ENCODE measurements at regions not wholly inside any gene's neighbourhood (a gene's known extent, or its start where the extent isn't known, plus 50 kb on each side); places are given as distances from the start of the nearest gene placed in this dataset.

DNA sequence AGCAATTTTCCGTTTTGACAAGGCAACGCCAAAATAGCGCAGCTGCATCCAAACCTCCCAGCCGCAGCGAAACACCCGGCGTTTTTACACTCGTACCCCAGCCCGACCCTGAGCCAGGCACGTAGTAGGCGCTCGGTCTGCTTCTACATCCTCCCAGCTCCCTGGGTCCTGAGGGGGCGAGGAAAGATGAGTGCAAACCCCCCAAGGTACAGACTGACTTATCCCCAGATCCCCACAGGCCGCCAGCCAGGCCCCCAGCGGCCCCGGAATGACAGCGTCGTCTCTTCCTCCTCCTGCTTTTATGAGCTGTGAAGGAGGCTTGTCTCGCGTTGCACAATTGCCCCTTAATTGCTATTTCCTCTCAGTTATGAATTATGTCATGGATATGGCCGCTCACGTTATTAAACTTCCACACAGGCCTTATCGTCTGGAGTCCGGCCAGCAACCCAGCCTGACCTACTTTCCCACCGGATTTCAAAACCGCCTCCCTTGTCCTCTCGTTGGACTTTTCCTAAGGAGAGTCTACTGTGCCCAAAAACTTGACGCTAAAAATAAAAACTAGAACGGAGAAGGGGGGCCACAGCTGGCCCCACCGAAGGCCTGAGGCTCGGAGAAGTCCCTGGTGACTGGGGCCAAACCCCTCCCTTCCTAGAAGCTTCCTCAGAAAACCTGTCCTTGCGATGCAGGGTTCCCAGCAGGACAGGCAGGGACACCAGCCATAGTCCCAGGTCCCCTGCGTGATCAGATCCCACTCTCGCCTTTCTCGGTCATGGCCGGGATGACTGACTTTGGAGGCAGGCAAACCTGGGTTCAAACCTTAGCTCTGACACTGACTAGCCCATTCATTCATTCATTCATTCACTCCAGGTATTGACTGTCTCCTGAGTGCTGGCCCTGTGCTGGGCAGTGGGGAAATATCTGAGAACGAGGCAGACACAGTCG, 130.9 kb upstream of the PTPN1 start:
- no peaks in the 10 kb centered on the region for H3K9me3 ChIP-seq (ENCODE audit: control insufficient read depth, low read length)
- H3K27ac ChIP-seq (ENCODE audit: low read depth, low read length, severe bottlenecking): no peak overlapping the region
- H3K4me1 ChIP-seq (ENCODE audit: control insufficient read depth, insufficient read depth, low read length, poor library complexity, severe bottlenecking): no peaks in the 10 kb centered on the region
- H3K36me3 ChIP-seq (ENCODE audit: control insufficient read depth, insufficient read depth, low read length): no peaks in the 10 kb centered on the region
- 91 to 93% methylated on average over 35 to 36 of the region's 38 CpGs for WGBS, 2 experiments (ENCODE audit: insufficient coverage in 2 of 2)
- no peak overlapping the region for H3K4me3 ChIP-seq (ENCODE audit: extremely low read depth, insufficient read depth, low read length, poor library complexity, severe bottlenecking)

DNA sequence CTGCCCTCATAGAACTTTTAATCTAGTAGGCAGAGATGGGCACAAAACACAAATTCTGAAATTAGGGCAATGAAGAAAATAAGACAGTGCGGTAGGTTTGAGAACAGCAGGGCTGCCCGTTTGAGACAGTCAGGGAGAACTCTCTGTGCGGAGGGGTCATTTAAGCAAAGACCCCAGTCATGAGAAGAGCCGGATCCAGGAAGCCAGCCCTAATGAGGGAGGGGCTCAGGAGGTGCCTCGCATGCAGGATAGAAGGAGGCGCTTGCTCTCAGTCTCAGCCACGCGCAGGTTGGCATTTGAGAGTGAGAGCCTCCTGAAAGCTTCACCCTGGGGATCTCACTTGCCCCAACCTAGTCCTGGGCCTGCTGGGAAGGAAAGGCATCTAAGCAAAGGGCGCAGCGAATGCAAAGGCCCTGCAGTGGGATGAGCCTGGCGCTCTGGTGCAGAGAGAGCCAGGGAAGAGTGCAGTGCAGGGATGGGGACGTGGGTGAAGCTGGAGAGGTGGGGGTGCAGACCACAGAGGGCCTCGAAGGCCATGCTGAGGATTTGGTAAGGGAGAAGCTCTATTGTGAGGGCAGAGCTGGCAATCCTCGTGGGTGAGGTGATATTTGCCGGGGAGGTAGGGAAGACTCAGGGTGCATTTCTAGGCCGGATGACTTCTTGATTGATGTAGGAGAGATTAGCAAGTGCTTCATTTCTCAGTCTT, 130.0 kb upstream of the PTPN1 start:
- 89 to 90% methylated on average over 13 of the region's 16 CpGs for WGBS, 2 experiments (ENCODE audit: insufficient coverage in 2 of 2)
- H3K4me1 ChIP-seq (ENCODE audit: control insufficient read depth, insufficient read depth, low read length, poor library complexity, severe bottlenecking): no peaks in the 10 kb centered on the region

DNA sequence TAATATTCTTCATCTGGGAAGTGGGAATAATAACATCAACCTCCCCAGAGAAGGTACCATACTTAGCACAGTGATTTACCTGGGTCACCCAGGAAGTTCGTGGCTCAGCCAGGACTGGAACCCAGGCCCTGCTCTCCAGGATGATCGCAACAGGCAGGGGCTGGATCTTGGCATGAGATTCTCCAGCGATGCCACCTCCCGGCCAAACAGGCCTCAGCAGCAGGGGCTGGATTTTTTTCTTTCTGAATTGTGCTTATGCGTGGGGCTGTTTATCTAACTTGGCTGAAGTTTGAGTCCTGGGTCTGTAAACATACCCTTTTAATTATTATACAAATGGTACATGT, 129.5 kb upstream of the PTPN1 start:
- H3K9me3 ChIP-seq (ENCODE audit: control insufficient read depth, low read length): no peaks in the 10 kb centered on the region
- no peak overlapping the region for H3K4me3 ChIP-seq (ENCODE audit: extremely low read depth, insufficient read depth, low read length, poor library complexity, severe bottlenecking)
- H3K36me3 ChIP-seq (ENCODE audit: control insufficient read depth, insufficient read depth, low read length): no peaks in the 10 kb centered on the region
- 71 to 74% methylated on average over 2 to 4 of the region's 5 CpGs for WGBS, 2 experiments (ENCODE audit: insufficient coverage in 2 of 2)
- H3K27ac ChIP-seq (ENCODE audit: low read depth, low read length, severe bottlenecking): no peak overlapping the region
- H3K4me1 ChIP-seq (ENCODE audit: control insufficient read depth, insufficient read depth, low read length, poor library complexity, severe bottlenecking): no peaks in the 10 kb centered on the region

More for the DNA sequence above, 130.0 kb upstream of the PTPN1 start:
- no peak overlapping the region for H3K27ac ChIP-seq (ENCODE audit: low read depth, low read length, severe bottlenecking)
- no peaks in the 10 kb centered on the region for H3K9me3 ChIP-seq (ENCODE audit: control insufficient read depth, low read length)
- no peak overlapping the region for H3K4me3 ChIP-seq (ENCODE audit: extremely low read depth, insufficient read depth, low read length, poor library complexity, severe bottlenecking)
- no peaks in the 10 kb centered on the region for H3K36me3 ChIP-seq (ENCODE audit: control insufficient read depth, insufficient read depth, low read length)

DNA sequence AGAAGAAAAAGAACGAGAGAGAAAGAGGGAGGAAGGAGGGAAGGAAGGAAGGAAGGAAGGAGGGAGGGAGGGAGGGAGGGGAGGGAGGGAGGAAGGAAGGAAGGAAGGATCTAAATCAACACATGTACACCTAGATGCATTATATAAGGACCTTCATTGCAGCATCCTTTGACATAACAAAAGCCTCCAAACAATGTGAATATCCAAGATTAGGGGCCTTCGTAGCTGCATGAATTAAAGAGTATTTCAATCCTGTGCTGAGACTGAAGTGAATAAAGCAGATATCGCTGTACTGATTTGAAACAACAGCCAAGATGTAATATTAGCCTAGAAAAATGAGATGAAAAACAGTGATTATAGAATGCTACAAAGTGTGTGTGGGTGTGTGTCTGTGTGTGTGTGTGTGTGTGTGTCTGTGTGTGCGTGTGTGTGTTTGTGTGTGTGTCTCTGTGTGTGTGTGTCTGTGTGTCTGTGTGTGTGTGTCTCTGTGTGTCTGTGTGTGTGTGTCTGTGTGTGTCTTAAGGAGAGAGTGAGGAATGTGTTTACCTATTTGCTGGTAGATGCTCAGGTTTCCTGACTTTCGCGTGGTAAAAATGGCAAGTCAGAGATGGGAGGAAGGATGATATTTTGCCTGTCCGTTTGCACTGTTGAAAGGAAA, 129.0 kb upstream of the PTPN1 start:
- 83 to 91% methylated on average over 5 of the region's 7 CpGs for WGBS, 2 experiments (ENCODE audit: insufficient coverage in 2 of 2)
- Histone ChIP-seq H3K4me3 (ENCODE audit: extremely low read depth, insufficient read depth, low read length, poor library complexity, severe bottlenecking) (no peak overlapping the region), H3K36me3 (ENCODE audit: control insufficient read depth, insufficient read depth, low read length) (no peaks in the 10 kb centered on the region), H3K4me1 (ENCODE audit: control insufficient read depth, insufficient read depth, low read length, poor library complexity, severe bottlenecking) (peaks cover 2% of the 10 kb centered on the region), H3K9me3 (ENCODE audit: control insufficient read depth, low read length) (no peaks in the 10 kb centered on the region), H3K27ac (ENCODE audit: low read depth, low read length, severe bottlenecking) (no peak overlapping the region)

DNA sequence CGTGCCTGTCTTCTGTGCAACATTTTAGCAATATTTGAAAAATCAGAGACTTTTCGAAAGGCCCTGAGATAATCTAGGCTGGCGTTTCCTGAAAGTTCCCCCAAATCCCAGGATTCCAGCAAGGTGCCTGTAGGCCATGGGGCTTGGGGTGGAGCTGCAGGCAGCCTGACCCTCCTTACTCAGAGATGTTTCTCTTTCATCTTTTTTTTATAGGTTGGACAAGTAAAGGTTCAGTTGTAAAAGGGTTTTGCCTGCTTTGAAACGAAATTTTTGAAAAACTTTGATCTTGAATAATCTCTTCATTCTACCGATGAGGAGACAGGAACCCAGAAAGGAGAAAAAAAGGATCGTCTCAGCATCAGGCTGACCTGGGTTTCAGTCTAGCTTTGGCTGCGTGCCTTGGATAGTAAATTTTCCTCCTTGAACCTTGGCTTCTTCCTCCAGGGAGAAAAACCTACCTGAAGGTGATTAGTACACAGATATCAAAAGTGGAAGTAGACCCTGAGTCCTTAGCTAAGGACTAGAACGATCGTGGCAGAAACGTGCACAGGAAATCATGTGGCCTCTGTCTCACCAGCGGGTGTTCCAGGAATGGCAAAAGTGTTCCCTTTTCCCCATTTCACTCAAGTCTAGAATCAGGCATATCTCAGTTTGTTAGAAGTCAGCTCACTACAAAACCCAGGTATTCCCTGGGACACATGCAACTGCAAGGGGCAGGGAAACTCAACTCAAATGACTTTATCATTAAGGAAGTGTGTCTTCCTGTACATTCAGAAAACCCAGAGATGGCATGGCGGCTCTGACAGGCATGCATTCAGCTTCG, 128.2 kb upstream of the PTPN1 start:
- Histone ChIP-seq H3K27ac (ENCODE audit: low read depth, low read length, severe bottlenecking) (no peak overlapping the region), H3K36me3 (ENCODE audit: control insufficient read depth, insufficient read depth, low read length) (no peaks in the 10 kb centered on the region), H3K9me3 (ENCODE audit: control insufficient read depth, low read length) (no peaks in the 10 kb centered on the region), H3K4me3 (ENCODE audit: extremely low read depth, insufficient read depth, low read length, poor library complexity, severe bottlenecking) (no peak overlapping the region), H3K4me1 (ENCODE audit: control insufficient read depth, insufficient read depth, low read length, poor library complexity, severe bottlenecking) (peaks cover 6% of the 10 kb centered on the region)
- 86 to 90% methylated on average over 9 to 11 of the region's 13 CpGs for WGBS, 2 experiments (ENCODE audit: insufficient coverage in 2 of 2)

DNA sequence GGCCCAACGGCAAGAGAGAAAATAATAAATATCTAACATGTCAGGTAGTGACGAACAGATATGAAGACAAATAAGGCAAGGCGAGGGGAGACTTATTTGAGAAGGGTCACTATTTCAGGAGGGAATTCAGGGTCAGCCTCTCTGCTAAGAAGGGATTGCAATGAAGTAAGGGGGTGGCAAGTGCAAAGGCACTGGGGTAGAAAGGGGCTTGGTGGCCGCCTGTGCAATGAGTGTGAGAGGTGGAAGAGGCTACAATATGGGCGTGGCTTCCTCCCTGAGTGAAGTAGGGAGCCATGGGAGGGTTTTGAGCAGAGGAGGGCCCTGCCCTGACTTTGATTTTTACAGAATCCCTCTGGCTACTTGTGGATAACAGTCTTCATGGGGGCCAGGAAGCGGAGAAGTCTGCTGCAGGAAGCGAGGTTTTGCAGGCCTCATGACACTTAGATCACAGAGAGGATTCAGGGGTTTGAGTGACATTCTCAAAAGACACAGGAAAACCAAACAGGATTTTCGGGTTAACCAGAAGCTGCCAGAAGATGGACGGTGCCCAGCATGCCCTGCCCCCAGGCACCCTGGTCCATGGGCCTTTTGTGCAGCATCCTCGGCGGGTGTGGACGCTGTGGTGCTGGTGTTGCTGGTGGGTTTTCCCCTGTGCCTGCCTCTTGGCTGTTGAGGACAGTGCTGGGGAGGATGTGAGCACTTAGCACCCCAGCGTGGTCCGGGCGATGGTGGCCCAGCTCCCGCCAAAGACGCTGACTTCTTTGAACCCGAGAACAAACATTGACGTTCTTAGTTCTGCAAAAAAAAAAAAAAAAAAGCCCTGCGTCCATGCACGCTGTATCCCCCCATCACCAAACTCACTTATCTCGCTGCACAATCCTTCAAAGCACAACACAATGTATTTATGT, 124.2 kb upstream of the PTPN1 start:
- H3K4me1 ChIP-seq (ENCODE audit: control insufficient read depth, insufficient read depth, low read length, poor library complexity, severe bottlenecking): peaks cover 6% of the 10 kb centered on the region
- no peaks in the 10 kb centered on the region for H3K36me3 ChIP-seq (ENCODE audit: control insufficient read depth, insufficient read depth, low read length)
- H3K4me3 ChIP-seq (ENCODE audit: extremely low read depth, insufficient read depth, low read length, poor library complexity, severe bottlenecking): no peak overlapping the region
- H3K27ac ChIP-seq (ENCODE audit: low read depth, low read length, severe bottlenecking): no peak overlapping the region
- WGBS, 2 experiments (ENCODE audit: insufficient coverage in 2 of 2): 90 to 94% methylated on average over 13 to 19 of the region's 22 CpGs
- no peaks in the 10 kb centered on the region for H3K9me3 ChIP-seq (ENCODE audit: control insufficient read depth, low read length)

DNA sequence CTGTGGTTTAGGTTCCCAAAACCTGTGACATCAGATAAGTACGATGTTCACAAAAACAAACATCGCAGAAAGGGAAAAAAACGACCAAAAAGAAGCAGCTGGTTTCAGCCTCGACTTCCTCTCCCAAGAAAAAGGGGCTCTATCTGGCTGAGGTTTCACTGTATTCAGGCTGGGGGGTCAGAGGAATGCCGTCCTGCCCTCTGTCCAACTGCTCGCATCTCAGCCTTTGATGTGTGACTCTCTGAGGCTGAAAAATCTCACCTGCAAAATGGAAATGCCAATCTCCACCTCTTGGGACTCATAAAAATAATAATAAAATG, 123.6 kb upstream of the PTPN1 start:
- H3K36me3 ChIP-seq (ENCODE audit: control insufficient read depth, insufficient read depth, low read length): no peaks in the 10 kb centered on the region
- no peak overlapping the region for H3K4me3 ChIP-seq (ENCODE audit: extremely low read depth, insufficient read depth, low read length, poor library complexity, severe bottlenecking)
- H3K4me1 ChIP-seq (ENCODE audit: control insufficient read depth, insufficient read depth, low read length, poor library complexity, severe bottlenecking): peaks cover 6% of the 10 kb centered on the region
- 75 to 100% methylated on average over 3 to 4 of the region's 6 CpGs for WGBS, 2 experiments (ENCODE audit: insufficient coverage in 2 of 2)
- H3K27ac ChIP-seq (ENCODE audit: low read depth, low read length, severe bottlenecking): no peak overlapping the region
- H3K9me3 ChIP-seq (ENCODE audit: control insufficient read depth, low read length): no peaks in the 10 kb centered on the region

DNA sequence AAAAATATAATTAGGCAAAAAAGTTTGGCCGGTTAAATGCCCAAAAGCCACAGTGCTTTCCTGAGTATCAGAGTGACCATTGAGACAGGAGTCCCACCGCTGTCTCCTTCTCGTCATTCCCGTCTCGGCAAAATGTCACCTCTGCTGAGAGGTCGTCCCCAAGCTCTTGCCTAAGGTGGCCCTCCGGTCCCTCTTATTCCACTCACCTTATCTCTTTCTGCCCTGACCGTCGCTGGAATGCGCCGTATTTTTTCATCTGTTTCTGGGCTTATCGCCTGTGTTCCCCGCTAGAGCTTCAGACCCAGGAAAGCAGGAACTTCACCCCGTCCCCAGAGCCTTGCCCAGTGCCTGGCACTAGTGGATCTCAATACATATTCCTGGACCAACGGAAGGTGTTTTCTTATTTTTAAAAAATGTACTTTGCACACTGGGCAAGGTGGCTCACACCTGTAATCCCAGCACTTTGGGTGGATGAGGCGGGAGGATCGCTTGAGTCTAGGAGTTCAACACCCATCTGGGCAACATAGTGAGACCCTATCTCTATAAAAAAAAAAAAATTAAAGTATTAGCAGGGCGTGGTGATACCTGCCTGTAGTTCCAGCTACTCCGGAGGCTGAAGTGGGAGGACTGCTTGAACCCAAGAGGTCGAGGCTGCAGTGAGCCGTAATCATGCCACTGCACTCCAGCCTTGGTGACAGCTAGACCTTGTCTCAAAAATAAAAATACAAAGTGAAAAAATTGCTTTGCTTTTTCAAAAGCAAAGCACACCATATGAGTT, 122.8 kb upstream of the PTPN1 start:
- H3K4me3 ChIP-seq (ENCODE audit: extremely low read depth, insufficient read depth, low read length, poor library complexity, severe bottlenecking): no peak overlapping the region
- H3K36me3 ChIP-seq (ENCODE audit: control insufficient read depth, insufficient read depth, low read length): no peaks in the 10 kb centered on the region
- H3K27ac ChIP-seq (ENCODE audit: low read depth, low read length, severe bottlenecking): peak overlapping the region; percentile 23
- H3K9me3 ChIP-seq (ENCODE audit: control insufficient read depth, low read length): no peaks in the 10 kb centered on the region
- 89 to 93% methylated on average over 17 to 21 of the region's 21 CpGs for WGBS, 2 experiments (ENCODE audit: insufficient coverage in 2 of 2)
- H3K4me1 ChIP-seq (ENCODE audit: control insufficient read depth, insufficient read depth, low read length, poor library complexity, severe bottlenecking): peaks cover 6% of the 10 kb centered on the region

DNA sequence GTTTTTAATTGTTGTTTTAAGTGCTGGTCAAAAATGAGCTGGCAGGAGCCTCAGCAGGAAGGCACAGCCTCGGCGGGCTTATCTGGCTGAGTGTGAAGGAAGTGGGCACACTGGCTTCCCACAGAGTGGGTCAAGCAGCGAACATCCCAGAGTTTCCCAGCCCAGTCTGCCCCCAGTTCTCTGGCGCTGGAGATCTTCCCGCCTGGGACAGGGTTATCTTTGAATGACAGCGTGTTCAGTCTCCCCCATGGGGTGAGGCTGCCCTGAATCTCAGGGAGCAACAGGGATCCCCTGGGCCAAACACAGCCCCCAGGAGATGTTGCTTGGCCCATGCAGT, 122.2 kb upstream of the PTPN1 start:
- no peaks in the 10 kb centered on the region for H3K36me3 ChIP-seq (ENCODE audit: control insufficient read depth, insufficient read depth, low read length)
- peaks cover 6% of the 10 kb centered on the region for H3K4me1 ChIP-seq (ENCODE audit: control insufficient read depth, insufficient read depth, low read length, poor library complexity, severe bottlenecking)
- no peak overlapping the region for H3K4me3 ChIP-seq (ENCODE audit: extremely low read depth, insufficient read depth, low read length, poor library complexity, severe bottlenecking)
- no peaks in the 10 kb centered on the region for H3K9me3 ChIP-seq (ENCODE audit: control insufficient read depth, low read length)
- peak overlapping the region; percentile 23 for H3K27ac ChIP-seq (ENCODE audit: low read depth, low read length, severe bottlenecking)
- 58 to 64% methylated on average over 6 of the region's 6 CpGs for WGBS, 2 experiments (ENCODE audit: insufficient coverage in 2 of 2)
